GM18868 (cell line): ENCODE measurements at regions not wholly inside any gene's neighbourhood (a gene's known extent, or its start where the extent isn't known, plus 50 kb on each side); places are given as distances from the start of the nearest gene placed in this dataset.

Experiments
- ATAC-seq: cut with Tn5 transposase; IDR thresholded peaks from one replicate; pipeline ENCODE4 v1.9.1; 2021; ENCODE audit warnings: mild to moderate bottlenecking, moderate library complexity; ENCODE audit not compliant: unreplicated experiment

DNA sequence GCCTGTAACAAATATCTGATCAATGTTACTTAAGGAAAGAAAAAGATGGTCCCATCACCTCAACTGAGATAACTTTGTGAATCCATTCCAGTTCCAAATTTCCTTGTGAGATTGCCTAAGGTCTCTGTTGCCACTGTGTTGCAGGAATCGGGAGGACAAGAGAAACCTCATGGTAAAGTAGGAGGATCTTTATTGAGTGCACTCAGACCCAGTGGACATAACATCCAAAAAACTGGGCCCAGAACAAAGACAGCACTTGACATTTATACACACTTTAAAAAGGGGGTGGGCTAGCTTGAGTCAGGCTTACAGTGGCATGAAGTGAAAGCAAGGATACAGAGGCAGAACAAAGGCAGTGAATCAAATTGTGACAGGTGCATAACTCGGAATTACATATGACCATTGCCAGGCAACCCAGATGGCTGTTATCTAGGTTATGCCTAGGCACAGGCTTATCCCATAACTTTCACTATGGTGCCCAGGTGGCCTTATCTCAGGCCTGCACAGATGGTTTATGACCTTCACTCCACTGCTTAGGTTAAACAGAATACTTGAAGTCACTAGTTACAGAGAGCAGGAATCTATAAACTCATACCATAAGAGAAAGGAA is 459.4 kb upstream of the PCDH20 start:
- no peak for ATAC-seq

DNA sequence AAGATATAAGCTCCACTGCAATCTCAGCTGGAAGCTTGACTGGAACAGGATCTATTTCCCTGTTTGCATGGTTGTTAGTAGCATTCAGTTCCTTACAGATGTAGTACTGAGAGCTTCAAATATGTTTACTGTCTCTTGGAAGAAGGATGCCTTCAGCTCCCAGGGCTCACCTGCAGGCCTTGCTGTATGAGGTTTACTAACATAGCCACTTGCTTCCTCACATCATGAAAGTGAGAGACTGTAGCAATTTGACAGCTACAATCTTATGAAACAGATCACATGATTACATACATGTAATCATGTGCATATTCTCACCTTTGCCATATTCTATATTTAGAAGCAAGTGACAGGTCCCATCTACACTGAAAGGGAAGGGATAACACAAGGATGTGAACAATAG is 458.1 kb upstream of the PCDH20 start:
- no peak for ATAC-seq

DNA sequence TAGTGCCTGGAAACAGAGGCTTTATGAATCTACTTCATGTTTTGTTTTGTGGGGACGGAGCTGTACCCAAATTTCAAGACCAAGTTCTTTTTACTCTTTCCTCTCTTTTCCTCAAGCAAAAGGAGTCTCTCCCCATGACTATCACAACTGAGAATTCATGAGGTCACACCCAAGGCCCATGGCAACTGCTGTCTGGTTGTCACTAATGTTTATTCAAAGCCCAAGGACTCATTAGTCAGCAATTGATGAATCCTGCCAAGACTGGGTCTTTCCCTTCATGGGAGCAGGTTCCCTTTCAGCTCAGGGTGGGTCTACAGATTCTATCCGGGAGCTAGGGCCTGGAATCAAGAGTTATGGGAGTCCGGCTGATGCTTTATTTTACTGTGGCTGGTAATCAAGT is 441.5 kb upstream of the PCDH20 start:
- no peak for ATAC-seq

DNA sequence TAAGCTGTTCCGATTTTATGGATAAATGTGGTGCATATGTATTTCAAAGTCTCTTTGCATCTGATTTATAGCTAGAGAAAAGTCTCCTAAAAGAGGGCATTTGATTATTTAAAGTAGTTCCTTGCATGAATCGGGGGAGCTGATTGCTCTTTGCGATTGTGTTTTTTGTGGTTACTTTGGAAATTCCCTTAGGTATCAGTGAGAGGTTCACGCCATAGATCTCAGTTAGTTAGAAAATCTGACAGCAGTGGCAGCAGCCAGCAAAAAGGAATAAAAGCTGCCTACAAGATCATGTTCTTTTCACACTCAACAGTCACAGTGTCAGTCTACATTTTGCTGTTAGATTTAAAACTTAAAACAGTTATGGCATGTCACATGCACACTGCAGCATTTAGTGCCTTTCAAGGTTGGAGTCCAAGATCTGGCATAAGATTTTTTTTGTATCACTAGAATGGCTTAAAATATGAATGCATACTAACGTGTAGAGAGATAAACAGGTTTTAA is 436.5 kb upstream of the PCDH20 start:
- no peak for ATAC-seq

DNA sequence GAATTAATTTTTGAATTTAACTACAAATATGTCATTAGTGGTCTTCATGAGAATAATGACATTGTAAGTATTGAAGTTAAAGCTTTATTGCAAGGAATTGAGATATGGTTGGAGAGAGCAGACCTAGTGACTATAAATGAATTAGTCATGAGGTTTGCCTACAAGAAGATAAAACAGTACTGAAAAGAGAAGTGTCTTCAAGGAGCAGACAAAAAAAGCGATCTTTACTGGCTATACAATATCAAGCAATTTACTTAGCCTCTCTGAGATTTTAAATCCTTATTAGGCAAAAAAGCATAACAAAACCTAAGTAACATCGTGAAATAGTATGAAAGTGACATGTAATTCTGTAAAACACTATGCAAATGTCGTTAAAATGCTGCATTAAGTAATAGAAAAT is 435.1 kb upstream of the PCDH20 start:
- ATAC-seq, result no peak

DNA sequence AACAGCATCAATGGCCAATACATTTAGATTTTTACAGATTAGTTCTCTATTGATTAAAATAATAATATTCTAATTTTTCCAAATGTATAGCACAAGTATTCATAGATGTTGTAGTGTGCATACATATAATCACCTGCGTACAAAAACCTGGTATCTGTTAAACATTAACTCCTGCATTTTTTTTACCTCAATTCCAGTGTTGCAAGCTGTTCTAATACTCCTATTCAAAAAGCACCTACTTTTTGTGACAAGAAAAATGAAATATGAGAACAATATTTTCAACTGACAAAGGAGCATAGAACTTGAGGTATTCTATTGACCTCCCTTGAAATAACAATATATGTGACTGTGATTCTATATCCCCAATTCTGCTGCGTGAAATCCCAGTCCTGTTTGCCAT is 422.9 kb upstream of the PCDH20 start:
- no peak for ATAC-seq

DNA sequence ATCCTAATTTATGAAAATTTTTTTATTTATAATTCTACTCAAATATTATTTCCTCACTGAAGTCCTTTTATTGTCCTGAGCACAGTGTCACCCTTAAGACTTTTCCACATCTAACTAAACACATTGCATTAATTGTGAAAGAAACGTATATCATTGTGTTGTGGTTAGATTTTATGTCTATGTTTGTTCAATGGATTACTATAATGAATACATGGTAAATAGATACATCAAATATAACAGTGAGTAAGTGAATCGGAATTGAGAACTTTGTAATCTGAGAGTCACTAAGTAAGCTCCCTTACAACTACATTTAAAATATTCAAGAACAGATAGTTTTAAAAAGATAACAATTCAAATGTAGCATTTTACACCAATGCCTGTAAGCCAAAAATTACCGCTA is 417.6 kb upstream of the PCDH20 start:
- ATAC-seq, result no peak

DNA sequence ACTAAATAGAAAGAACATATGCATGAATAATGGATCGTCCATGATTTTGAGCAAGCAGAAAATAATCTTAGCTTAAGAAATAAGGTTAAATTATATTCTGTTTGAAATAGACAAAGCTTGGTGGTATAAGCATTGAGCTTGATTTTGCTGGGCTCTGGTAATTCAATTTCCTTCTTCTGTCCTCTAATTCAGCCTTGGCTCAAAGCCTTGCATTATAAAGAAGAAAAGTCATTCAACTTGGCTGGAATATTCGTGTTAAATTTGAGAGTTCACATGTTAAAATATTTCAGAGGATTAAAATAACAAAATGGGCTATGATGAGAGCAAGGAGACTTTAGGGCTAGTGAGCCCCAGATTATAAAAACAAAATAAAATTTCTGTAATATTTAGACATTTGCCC is 415.4 kb upstream of the PCDH20 start:
- ATAC-seq, result no peak

DNA sequence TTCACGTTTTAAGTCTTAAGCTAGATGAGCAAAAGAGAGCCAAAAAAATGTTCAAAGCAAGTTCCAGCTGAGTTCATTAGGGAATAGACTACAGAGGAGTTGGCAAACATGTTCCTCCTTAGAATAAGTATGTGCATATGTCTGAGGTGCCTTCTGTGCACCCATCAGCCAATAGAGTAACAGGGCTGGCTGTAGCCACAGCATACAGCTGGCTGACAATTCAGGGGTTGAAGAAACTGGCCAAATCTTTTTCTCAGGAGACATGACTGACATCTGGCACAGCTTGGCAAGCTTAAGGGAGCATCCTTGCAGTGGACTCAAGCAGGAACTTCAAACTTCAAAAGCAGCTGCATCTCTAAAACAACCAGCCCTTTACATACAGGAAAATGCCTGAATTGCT is 414.8 kb upstream of the PCDH20 start:
- no peak for ATAC-seq

DNA sequence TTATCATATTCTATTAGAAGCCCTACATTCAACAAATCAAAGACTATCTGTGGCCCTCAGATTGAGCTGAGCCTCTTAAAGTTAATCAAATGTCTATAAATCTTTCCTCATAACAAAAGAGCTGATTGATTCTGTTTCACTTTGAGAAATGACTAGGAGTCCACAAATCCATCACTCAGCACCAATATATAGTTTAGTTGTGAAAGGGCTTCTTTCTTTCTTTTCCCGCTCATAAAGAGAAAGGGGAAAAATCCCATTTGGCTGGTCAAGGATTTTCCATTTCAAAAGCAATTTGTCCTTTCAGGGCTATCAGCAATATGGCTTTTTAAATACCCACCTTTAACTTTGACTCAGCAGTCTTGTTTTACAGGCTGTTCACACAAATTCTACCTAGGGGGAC is 408.5 kb upstream of the PCDH20 start:
- ATAC-seq, result no peak

DNA sequence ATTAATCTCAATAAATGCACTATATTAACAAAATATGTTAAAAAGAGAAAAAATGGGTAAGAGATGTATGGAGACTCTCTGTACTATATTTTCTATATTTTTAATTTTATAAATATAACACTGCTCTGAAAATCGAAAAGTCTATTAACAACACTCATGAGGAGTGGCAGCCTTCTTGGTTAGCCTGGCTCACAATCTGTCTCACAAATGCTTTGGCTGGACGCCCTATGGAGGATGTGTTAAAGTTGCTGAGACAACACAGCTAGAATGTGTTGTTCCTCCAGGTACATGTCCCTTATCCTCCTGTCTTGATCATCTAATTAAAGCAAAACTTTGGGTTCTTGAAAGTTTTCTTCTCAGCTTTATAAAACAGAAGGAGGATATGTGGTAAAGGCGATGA is 396.6 kb upstream of the PCDH20 start:
- ATAC-seq, result no peak

DNA sequence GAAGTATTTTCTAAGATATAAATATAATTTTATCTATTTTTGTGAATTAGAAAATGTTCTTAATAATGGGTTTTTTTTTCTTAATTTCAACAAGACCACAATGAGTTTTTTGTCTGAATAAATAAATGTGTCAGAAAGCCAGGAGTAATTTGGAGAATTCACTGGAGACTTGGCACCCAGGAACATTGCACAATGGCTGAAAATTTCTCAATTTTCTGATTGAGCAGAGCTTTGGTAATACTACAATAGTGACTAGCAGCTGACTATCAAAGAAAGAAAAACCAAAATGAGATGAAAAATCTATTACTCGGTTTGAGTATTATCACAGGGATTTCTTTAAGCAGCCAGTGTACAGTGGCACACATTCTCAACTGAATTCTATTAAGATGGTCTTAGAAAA is 394.4 kb upstream of the PCDH20 start:
- no peak for ATAC-seq

DNA sequence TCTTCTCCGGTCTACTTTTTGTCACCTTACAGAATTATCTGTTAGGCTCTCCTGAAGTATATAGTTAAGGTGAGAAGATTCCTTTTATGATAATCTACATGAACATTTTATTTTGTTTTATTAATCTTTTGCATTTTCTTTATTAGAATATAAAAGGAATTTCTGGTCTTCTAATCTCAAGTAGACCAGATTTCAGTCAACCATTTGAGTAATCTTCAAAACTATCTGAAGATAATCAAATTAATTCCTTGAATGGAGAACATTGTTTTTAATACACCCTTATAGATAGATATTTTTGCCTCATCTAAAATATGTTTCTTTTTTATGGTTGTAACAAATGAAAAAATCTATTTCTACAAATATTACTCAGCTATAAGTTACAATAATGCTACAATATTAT is 381.7 kb upstream of the PCDH20 start:
- no peak for ATAC-seq

DNA sequence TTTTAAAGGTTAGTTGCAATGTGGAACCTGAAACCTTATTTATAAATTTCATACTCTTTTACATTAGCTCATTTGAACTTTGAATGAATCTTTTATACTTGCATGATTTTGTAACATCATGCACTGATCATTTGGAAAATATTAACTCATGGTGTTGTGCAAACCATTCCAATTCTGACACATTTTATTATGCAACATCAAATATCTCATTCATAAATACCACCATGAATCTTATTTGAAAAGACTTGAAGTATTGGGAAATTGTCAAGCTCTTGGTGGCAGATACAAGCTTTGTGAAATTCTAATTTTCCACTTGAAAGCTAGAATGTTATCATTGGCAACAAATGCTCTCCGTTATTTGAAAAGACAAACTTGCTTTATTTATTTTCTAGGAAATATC is 379.9 kb upstream of the PCDH20 start:
- no peak for ATAC-seq

DNA sequence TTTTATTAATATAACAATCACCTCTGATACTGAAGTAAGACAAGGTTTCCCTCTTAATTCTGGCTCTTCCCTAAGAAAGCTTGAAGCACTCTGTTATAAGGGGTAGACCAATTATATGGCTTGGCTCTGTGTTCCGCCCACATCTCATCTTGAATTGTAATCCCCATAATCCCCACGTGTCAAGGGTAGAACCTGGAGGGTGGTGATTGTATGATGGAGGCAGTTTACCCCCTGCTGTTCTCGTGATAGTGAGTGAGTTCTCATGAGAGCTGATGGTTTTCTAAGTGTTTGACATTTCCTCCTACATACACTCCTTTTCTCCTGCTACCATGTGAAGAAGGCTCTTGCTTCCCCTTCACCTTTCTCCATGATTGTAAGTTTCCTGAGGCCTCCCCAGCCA is 363.8 kb upstream of the PCDH20 start:
- ATAC-seq, result no peak

DNA sequence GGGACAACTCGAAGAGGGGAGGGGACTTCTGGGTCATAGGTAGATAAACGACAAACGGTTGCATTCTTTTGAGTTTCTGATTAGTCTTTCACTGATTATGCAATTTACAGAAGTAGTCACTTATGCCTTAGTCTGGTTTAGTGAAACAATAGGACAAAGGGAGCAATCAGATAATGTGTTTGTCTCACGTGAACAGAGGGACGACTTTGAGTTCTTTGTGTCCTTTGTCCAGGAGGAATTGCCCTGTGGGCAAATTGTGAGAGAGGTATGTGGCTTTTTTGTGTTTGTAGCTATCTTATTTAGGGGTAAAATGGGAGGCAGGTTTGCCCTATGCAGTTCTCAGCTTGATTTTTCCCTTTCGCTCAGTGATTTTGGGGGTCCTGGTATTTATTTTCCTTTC is 362.9 kb upstream of the PCDH20 start:
- ATAC-seq, result no peak

DNA sequence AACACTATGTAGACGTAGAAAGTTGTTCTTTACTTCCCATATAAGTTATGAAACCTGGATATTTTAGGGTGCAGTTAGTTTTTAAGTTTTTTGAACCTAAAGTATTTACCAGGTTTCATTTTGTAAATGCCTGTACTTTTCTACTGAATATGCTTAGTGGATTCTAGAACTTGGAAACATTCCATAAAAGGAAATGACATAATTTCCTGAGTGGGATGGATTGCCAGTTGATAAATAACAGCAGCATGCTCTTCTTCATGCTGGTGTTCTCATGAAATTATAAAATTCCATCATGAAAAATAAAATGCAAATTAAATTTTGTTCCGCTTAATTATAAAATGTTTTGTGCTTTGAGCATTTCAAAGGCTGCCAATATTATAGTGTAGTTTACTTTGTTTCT is 362.2 kb upstream of the PCDH20 start:
- no peak for ATAC-seq

DNA sequence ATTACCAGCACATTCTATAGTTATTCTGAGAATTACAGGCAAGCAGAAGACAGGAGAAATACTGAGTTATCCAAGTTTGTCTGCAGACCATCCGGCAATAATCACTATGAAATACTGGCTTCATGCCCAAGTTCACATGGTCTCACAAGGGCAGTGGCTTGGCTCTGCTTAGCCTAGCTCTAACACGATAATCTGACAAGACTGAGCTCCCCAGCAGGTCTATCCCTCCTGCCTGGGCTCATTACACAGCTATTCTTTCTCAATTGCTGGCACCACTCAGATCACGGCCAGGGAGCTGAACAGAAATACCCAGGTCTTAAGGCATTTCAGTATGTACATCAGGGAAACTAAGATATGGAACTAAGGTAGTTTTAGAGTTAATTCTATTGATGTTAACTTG is 361.6 kb upstream of the PCDH20 start:
- no peak for ATAC-seq

DNA sequence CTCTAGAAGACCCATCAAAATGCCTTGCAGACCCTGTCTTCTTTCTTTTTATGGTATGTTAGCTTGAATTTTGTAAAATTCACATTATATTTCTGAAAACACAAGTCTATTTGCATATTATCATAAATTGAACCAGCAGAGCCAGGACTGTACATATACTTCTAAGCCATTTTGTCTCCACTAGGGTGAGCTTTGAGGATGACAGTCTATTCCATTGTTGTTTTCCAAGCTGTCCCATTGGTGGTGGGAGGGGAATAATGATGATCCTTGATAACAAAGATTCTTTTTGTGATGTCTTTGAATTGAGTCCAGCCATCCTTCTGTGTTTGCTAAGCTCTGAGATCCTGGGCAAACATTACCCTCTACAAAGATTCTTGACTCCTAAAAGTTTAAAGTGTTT is 359.3 kb upstream of the PCDH20 start:
- no peak for ATAC-seq

DNA sequence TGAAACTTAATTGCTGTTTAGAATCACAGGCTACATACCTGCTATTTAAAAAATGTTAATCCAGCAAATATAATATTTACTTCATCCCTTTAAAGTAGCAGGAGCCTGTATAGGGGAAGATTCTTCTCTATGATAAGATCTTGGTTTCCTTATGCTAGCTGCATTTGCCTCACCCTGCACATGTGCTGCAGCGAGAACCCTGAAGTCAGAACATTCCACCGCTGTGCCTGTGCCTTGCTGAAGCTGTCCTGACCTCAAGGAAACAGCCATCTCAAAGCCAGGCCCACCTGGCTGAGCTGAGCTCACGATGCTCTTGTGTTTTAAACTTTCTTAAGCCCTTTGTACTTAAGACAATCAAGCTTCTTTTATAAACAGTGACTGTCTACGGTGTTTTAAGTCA is 355.0 kb upstream of the PCDH20 start:
- no peak for ATAC-seq

DNA sequence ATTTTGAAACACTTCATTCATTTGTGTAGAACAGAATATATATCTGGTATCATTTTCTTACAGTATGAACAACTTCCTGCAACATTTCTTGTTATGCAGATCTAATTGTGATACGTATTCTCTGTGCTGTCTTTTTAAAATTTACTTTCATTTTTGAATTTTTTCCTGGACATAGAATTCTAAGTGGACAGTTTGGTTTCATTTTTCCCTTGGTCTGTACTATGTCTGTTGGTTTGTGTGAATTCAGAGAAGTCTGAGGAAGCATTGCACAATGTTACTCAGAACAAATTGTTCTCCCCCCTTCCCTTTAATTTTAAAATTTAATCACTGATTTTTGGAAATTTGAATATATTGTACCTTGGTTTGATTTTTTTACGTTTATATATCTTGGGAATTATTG is 352.5 kb upstream of the PCDH20 start:
- no peak for ATAC-seq

DNA sequence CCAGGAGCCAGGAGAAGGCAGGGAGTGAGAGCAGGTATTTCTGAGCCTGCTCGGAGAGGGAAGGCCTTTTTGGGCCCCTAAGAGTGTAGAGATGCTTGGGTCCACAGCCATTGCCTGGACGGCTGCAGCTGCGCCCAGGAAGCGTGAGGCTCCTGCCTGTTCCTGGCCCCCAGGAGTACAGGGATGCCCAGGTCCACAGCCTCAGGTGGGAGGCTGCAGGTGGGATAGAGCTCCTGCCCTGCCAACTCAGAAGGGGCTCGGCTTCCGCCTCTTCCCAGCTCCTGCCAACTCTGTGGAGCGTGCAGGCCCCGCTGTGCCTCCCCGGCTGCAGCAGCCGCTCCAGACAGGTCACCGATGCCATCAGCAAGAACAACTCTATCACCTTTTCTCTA is 351.0 kb upstream of the PCDH20 start:
- no peak for ATAC-seq

DNA sequence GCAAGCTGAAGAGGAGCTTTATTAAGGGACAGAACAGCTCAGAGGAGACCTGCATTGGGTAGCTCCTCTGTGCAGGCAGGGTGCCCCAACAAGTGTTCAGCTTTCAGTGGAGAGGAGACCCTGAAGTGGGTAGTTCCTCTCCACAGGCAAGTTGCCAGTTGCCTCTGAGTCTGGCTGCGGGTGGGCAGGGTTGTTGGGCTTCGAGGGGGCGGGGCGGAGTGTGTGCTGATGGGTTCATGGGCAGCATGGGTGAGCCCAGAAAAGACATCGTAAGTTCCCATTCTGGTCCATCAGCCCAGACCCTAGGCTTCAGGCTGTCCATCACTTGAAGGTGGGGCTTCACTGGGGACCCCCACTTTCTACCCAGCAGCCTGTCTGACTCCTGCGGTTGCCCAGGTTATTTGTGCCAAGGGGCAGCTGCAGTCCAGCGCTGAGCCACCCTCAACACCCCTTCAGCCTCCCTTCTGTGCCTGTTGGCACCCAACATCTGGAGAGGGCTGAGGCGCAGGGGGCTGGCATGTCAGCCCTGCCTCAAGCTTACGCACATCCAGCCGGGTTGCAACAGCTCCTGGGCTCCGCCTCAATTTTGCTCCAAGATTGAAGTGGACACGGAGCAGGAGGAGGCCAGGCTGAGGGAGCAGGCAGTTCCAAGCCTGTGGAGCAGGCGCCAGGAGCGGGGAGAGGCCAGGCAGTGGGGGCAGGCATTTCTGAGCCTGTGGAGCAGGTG is 350.5 kb upstream of the PCDH20 start:
- no peak for ATAC-seq
